HepG2 (cell line): ENCODE measurements at regions not wholly inside any gene's neighbourhood (a gene's known extent, or its start where the extent isn't known, plus 50 kb on each side); places are given as distances from the start of the nearest gene placed in this dataset.

Experiments
- HCFC1 ChIP-seq: fragments of 150-350 bp; IDR thresholded peaks from 2 replicates; pipeline ENCODE4 v1.6.1; 2014; ENCODE audit warnings: low read depth, low read length
- SNRNP70 ChIP-seq: fragments of 200-400 bp; formaldehyde crosslinking; IDR thresholded peaks from 2 replicates; pipeline ENCODE4 v1.6.1; 2017; ENCODE audit warnings: mild to moderate bottlenecking, low read depth, low read length, moderate library complexity

- TF ChIP-seq HCFC1 = no peak
- TF ChIP-seq SNRNP70 = no peak
Measured at GRCh38 chr16:72236866-72237265, 64.9 kb upstream of the PMFBP1 start.
